ENCODE measurements at regions not wholly inside any gene's neighbourhood (a gene's known extent, or its start where the extent isn't known, plus 50 kb on each side); places are given as distances from the start of the nearest gene placed in this dataset.
A peak's percentile ranks its signal among the peaks of the same experiment; 100 is the strongest.
"Not testable (repeated sequence)": the region's sequence is repeated elsewhere in the genome, so short reads cannot be mapped to it uniquely, and the experiment has no call there.

GRCh38 chr20:51936377-51936776, 134.1 kb upstream of the SALL4 start:
- no peak for ATAC-seq
- intact Hi-C loops (cut with micrococcal nuclease), result no loop called here
- no peak for DNase-seq

- intact Hi-C loops (cut with micrococcal nuclease), result no loop called here
- DNase-seq (no peak), ATAC-seq (no peak)
Measured at GRCh38 chr20:51935003-51935358, 132.7 kb upstream of the SALL4 start.

GRCh38 chr20:51934301-51935002, 132.1 kb upstream of the SALL4 start:
- ATAC-seq (no peak), DNase-seq (no peak)
- intact Hi-C loops (cut with micrococcal nuclease), result no loop called here

- ATAC-seq (no peak), DNase-seq (no peak)
- intact Hi-C loops (cut with micrococcal nuclease), result no loop called here
Measured at GRCh38 chr20:51931371-51931781, 129.1 kb upstream of the SALL4 start.

- peak; percentile 40 for ATAC-seq
Measured at GRCh38 chr20:51930775-51931174, 128.5 kb upstream of the SALL4 start.

GRCh38 chr20:51928931-51929330, 126.6 kb upstream of the SALL4 start:
- no peak for DNase-seq
- intact Hi-C loops (cut with micrococcal nuclease), result no loop called here

More at GRCh38 chr20:51930775-51931174, 128.5 kb upstream of the SALL4 start:
- no peak for DNase-seq
- intact Hi-C loops (cut with micrococcal nuclease), result no loop called here

GRCh38 chr20:51927970-51928369, 125.6 kb upstream of the SALL4 start:
- DNase-seq; ATAC-seq; intact Hi-C loops (cut with micrococcal nuclease): not testable (repeated sequence)

More at GRCh38 chr20:51928931-51929330, 126.6 kb upstream of the SALL4 start:
- no peak for ATAC-seq

GRCh38 chr20:51926670-51927305, 124.5 kb upstream of the SALL4 start:
- intact Hi-C loops (cut with micrococcal nuclease), result no loop called here
- DNase-seq, result no peak
- ATAC-seq, result no peak

- no peak for DNase-seq
- ATAC-seq, result no peak
- intact Hi-C loops (cut with micrococcal nuclease), result no loop called here
Measured at GRCh38 chr20:51924509-51924908, 122.2 kb upstream of the SALL4 start.

- ATAC-seq (no peak), DNase-seq (no peak)
- intact Hi-C loops (cut with micrococcal nuclease), result no loop called here
Measured at GRCh38 chr20:51923633-51924032, 121.3 kb upstream of the SALL4 start.

- ATAC-seq, DNase-seq: not testable (repeated sequence)
Measured at GRCh38 chr20:51922812-51923211, 120.5 kb upstream of the SALL4 start.

GRCh38 chr20:51918561-51918960, 116.2 kb upstream of the SALL4 start:
- no peak for ATAC-seq
- no peak for DNase-seq
- intact Hi-C loops (cut with micrococcal nuclease), result no loop called here

More at GRCh38 chr20:51922812-51923211, 120.5 kb upstream of the SALL4 start:
- intact Hi-C loops (cut with micrococcal nuclease), result not testable (repeated sequence)

GRCh38 chr20:51917886-51918535, 115.7 kb upstream of the SALL4 start:
- intact Hi-C loops (cut with micrococcal nuclease), result no loop called here
- ATAC-seq, result no peak

GRCh38 chr20:51916244-51916643, 113.9 kb upstream of the SALL4 start:
- DNase-seq, result no peak
- ATAC-seq, result no peak
- intact Hi-C loops (cut with micrococcal nuclease), result no loop called here

More at GRCh38 chr20:51917886-51918535, 115.7 kb upstream of the SALL4 start:
- no peak for DNase-seq

GRCh38 chr20:51914758-51915157, 112.4 kb upstream of the SALL4 start:
- DNase-seq (no peak), ATAC-seq (no peak)
- intact Hi-C loops (cut with micrococcal nuclease), result no loop called here

GRCh38 chr20:51910321-51911050, 108.2 kb upstream of the SALL4 start:
- no peak for ATAC-seq
- intact Hi-C loops (cut with micrococcal nuclease), result no loop called here
- DNase-seq, result no peak

GRCh38 chr20:51906679-51907078, 104.4 kb upstream of the SALL4 start:
- ATAC-seq, result no peak
- intact Hi-C loops (cut with micrococcal nuclease), result no loop called here

GRCh38 chr20:51906049-51906448, 103.7 kb upstream of the SALL4 start:
- DNase-seq, result no peak
- intact Hi-C loops (cut with micrococcal nuclease), result no loop called here
- no peak for ATAC-seq

More at GRCh38 chr20:51906679-51907078, 104.4 kb upstream of the SALL4 start:
- DNase-seq, result no peak

- ATAC-seq (no peak), DNase-seq (no peak)
- intact Hi-C loops (cut with micrococcal nuclease), result no loop called here
Measured at GRCh38 chr20:51902933-51903332, 100.6 kb upstream of the SALL4 start.

GRCh38 chr20:51900443-51900842, 98.1 kb upstream of the SALL4 start:
- no peak for ATAC-seq
- no peak for DNase-seq
- intact Hi-C loops (cut with micrococcal nuclease), result no loop called here

All from left ventricle myocardium superior (tissue), 1 donor.